HCT116 (cell line): ENCODE measurements at regions not wholly inside any gene's neighbourhood (a gene's known extent, or its start where the extent isn't known, plus 50 kb on each side); places are given as distances from the start of the nearest gene placed in this dataset.

ENCODE experiments used
- ATAC-seq: fragments of 200-7000 bp; cut with Tn5 transposase; 2 replicates; pipeline ENCODE4 v1.9.1; 2020; ENCODE audit warnings: mild to moderate bottlenecking, moderate library complexity
- BruUV-seq: library from RNA; stranded (reverse); fragments of 400-500 nt; replicated peaks from 2 replicates; lab custom pipeline; 2021; lab: Mats Ljungman, UMichigan
- CTCF ChIA-PET: fragments of 300-600 bp; sonication (Branson Sonifier 250); formaldehyde crosslinking; loops from one replicate; lab custom pipeline; 2021; ENCODE audit warnings: antibody characterized with exemption; lab: Charles Lee
- POLR2A ChIA-PET: fragments of 300-600, 350-600 bp; sonication (Branson Sonifier 250); formaldehyde crosslinking; loops from one replicate; lab custom pipeline; 2021; ENCODE audit warnings: antibody characterized with exemption; lab: Charles Lee
- RAD21 ChIA-PET, 2 experiments: fragments of 300-600 bp; sonication (Branson Sonifier 250); formaldehyde crosslinking; loops; one replicate each; lab custom pipeline; 2023; ENCODE audit warnings: low total read pairs in 2 of 2; ENCODE audit not compliant: uncharacterized antibody in 2 of 2, unreplicated experiment in 2 of 2, low non-redundant PET in 1 of 2; lab: Charles Lee
- DNase-seq: peaks from one replicate; pipeline ENCODE4 v3.0.0-alpha.2; 2010; ENCODE audit warnings: low read depth, low spot score
- H2AFZ ChIP-seq: fragments of 200-600 bp; shearing (Covaris generic), sonication (generic); 2 replicates; pipeline ENCODE4 v1.6.1; 2017; ENCODE audit warnings: low read depth, mixed run types, mixed read lengths, antibody characterized with exemption, low read length; ENCODE audit not compliant: poor library complexity, severe bottlenecking
- H3K27ac ChIP-seq: 2 replicates; pipeline ENCODE4 v1.5.1; 2012; ENCODE audit warnings: low read depth, low read length
- H3K27me3 ChIP-seq: fragments of 200-600 bp; sonication (generic); 2 replicates; pipeline ENCODE4 v1.6.1; 2016; ENCODE audit warnings: mixed run types, low read length, mixed read lengths; ENCODE audit not compliant: insufficient read depth
- H3K36me3 ChIP-seq, 2 experiments: fragments of 200-500 bp in 1 of 2; fragments of 200-600 bp in 1 of 2; sonication (Bioruptor generic) in 1 of 2; sonication (generic) in 1 of 2; 2 replicates each; pipeline versions ENCODE4 v1.5.1 to v1.6.1; 2014 to 2016; ENCODE audit warnings: low read length in 2 of 2, inconsistent platforms in 1 of 2, mixed read lengths in 1 of 2, mixed run types in 1 of 2; ENCODE audit not compliant: insufficient read depth in 2 of 2, control insufficient read depth in 1 of 2
- H3K4me1 ChIP-seq, 2 experiments: fragments of 200-600 bp in 1 of 2; sonication (generic) in 1 of 2; 2 replicates each; pipeline versions ENCODE4 v1.5.1 to v1.6.1; 2012 to 2017; ENCODE audit warnings: low read length in 2 of 2, inconsistent platforms in 1 of 2, mild to moderate bottlenecking in 1 of 2, mixed read lengths in 1 of 2, mixed run types in 1 of 2, moderate library complexity in 1 of 2; ENCODE audit not compliant: insufficient read depth in 2 of 2, control insufficient read depth in 1 of 2
- H3K4me2 ChIP-seq: fragments of 200-600 bp; sonication (generic); 2 replicates; pipeline ENCODE4 v1.6.1; 2017; ENCODE audit warnings: mixed run types, low read length, mixed read lengths
- H3K4me3 ChIP-seq, 2 experiments: fragments of 200-600 bp in 1 of 2; sonication (generic) in 1 of 2; replicated peaks in 1 of 2; 2 replicates each; pipeline ENCODE4 v1.5.1; 2011 to 2016; ENCODE audit warnings: low read length in 2 of 2, control low read depth in 1 of 2, low read depth in 1 of 2, mild to moderate bottlenecking in 1 of 2, mixed read lengths in 1 of 2, mixed run types in 1 of 2
- H3K79me2 ChIP-seq: fragments of 200-600 bp; sonication (generic); 2 replicates; pipeline ENCODE4 v1.6.1; 2017; ENCODE audit warnings: mild to moderate bottlenecking, mixed run types, low read length, moderate library complexity, mixed read lengths; ENCODE audit not compliant: insufficient read depth
- H3K9ac ChIP-seq: fragments of 200-600 bp; sonication (generic); 2 replicates; pipeline ENCODE4 v1.6.1; 2016; ENCODE audit warnings: low read length, mixed read lengths
- H3K9me2 ChIP-seq: fragments of 200-600 bp; sonication (generic), shearing (Covaris generic); 2 replicates; pipeline ENCODE4 v1.6.1; 2017; ENCODE audit warnings: mixed run types, mild to moderate bottlenecking, moderate library complexity; ENCODE audit not compliant: insufficient read depth
- H3K9me3 ChIP-seq, 2 experiments: fragments of 200-500 bp in 1 of 2; fragments of 200-600 bp in 1 of 2; sonication (Bioruptor generic) in 1 of 2; sonication (generic) in 1 of 2; 2 replicates each; pipeline ENCODE4 v1.6.1; 2014 to 2017; ENCODE audit warnings: low read length in 2 of 2, mixed read lengths in 2 of 2, inconsistent platforms in 1 of 2, low read depth in 1 of 2, mild to moderate bottlenecking in 1 of 2, mixed run types in 1 of 2, moderate library complexity in 1 of 2; ENCODE audit not compliant: control insufficient read depth in 1 of 2, insufficient read depth in 1 of 2
- H4K20me1 ChIP-seq: fragments of 200-600 bp; sonication (generic), shearing (Covaris generic); 2 replicates; pipeline ENCODE4 v1.6.1; 2017; ENCODE audit warnings: mixed run types, mild to moderate bottlenecking, moderate library complexity; ENCODE audit not compliant: insufficient read depth
- ATF3 ChIP-seq: IDR thresholded peaks from 2 replicates; pipeline ENCODE4 v1.6.1; 2012
- CEBPB ChIP-seq: IDR thresholded peaks from 2 replicates; pipeline ENCODE4 v1.6.1; 2012; ENCODE audit warnings: low read depth
- CTCF ChIP-seq, 3 experiments: fragments of 200-600 bp in 1 of 3; sonication (generic) in 1 of 3; IDR thresholded peaks in 2 of 3; conservative IDR thresholded peaks in 1 of 3; 2 replicates each; pipeline ENCODE4 v1.5.1; 2012 to 2017; ENCODE audit warnings: low read depth in 2 of 3, low read length in 2 of 3, antibody characterized with exemption in 1 of 3, borderline replicate concordance in 1 of 3, control low read depth in 1 of 3, mild to moderate bottlenecking in 1 of 3, mixed read lengths in 1 of 3, mixed run types in 1 of 3, moderate library complexity in 1 of 3; ENCODE audit not compliant: insufficient read depth in 1 of 3
- EGR1 ChIP-seq: IDR thresholded peaks from 2 replicates; pipeline ENCODE4 v1.6.1; 2012; ENCODE audit warnings: low read depth
- EZH2 ChIP-seq: fragments of 200-600 bp; sonication (generic); IDR thresholded peaks from 2 replicates; pipeline ENCODE4 v1.6.1; 2017; ENCODE audit warnings: antibody characterized with exemption, mixed run types
- FOSL1 ChIP-seq: IDR thresholded peaks from 2 replicates; pipeline ENCODE4 v1.6.1; 2012; ENCODE audit warnings: low read depth
- MAX ChIP-seq: IDR thresholded peaks from 2 replicates; pipeline ENCODE4 v1.6.1; 2012
- POLR2A ChIP-seq: IDR thresholded peaks from 2 replicates; pipeline ENCODE4 v1.7.0; 2011; ENCODE audit warnings: borderline replicate concordance; ENCODE audit not compliant: insufficient read depth, insufficient read length; ENCODE audit errors: extremely low read depth
- POLR2AphosphoS5 ChIP-seq: IDR thresholded peaks from 2 replicates; pipeline ENCODE4 v1.6.1; 2011; ENCODE audit warnings: mild to moderate bottlenecking, low read depth, low read length, moderate library complexity
- RAD21 ChIP-seq: IDR thresholded peaks from 2 replicates; pipeline ENCODE4 v1.6.1; 2012; ENCODE audit warnings: low read depth, mild to moderate bottlenecking
- REST ChIP-seq: IDR thresholded peaks from 2 replicates; pipeline ENCODE4 v1.6.1; 2012; ENCODE audit warnings: low read depth
- SIN3A ChIP-seq: IDR thresholded peaks from 2 replicates; pipeline ENCODE4 v1.6.1; 2012; ENCODE audit warnings: low read depth
- SP1 ChIP-seq: IDR thresholded peaks from 2 replicates; pipeline ENCODE4 v1.6.1; 2012; ENCODE audit warnings: low read depth
- SRF ChIP-seq: IDR thresholded peaks from 2 replicates; pipeline ENCODE4 v1.6.1; 2012; ENCODE audit warnings: low read depth
- TCF7L2 ChIP-seq: IDR thresholded peaks from 2 replicates; pipeline ENCODE4 v1.7.0; 2011; ENCODE audit warnings: borderline replicate concordance, inconsistent platforms; ENCODE audit not compliant: insufficient read depth, insufficient read length; ENCODE audit errors: extremely low read depth
- YY1 ChIP-seq: IDR thresholded peaks from 2 replicates; pipeline ENCODE4 v1.6.1; 2011; ENCODE audit warnings: low read length, low read depth, moderate library complexity, mild to moderate bottlenecking; ENCODE audit not compliant: insufficient replicate concordance; ENCODE audit errors: extremely low read depth
- ZBTB33 ChIP-seq: IDR thresholded peaks from 2 replicates; pipeline ENCODE4 v1.6.1; 2011; ENCODE audit warnings: mild to moderate bottlenecking, low read length, moderate library complexity; ENCODE audit not compliant: insufficient replicate concordance; ENCODE audit errors: extremely low read depth
- ZFX ChIP-seq: fragments of 450-650 bp; IDR thresholded peaks from 2 replicates; pipeline ENCODE4 v1.6.1; 2017
- ZNF274 ChIP-seq: fragments of 200-500 bp; sonication (Bioruptor generic); IDR thresholded peaks from 2 replicates; pipeline ENCODE4 v1.6.1; 2014; ENCODE audit warnings: mild to moderate bottlenecking, low read depth, low read length, inconsistent platforms
- intact Hi-C: fragments of 100-400 bp; cut with micrococcal nuclease; formaldehyde crosslinking; loops from 2 replicates; pipeline ENCODE4 v1.10.0; 2022

- intact Hi-C loops = no loop called here
- no peak overlapping the region for H3K4me2 ChIP-seq
- H3K79me2 ChIP-seq = no peaks in the 10 kb centered on the region
Observed at GRCh38 chr3:26920646-26921478, 298.3 kb downstream of the LRRC3B start.

More at GRCh38 chr3:26920646-26921478, 298.3 kb downstream of the LRRC3B start:
- no peaks in the 10 kb centered on the region for H4K20me1 ChIP-seq
- H3K4me3 ChIP-seq = no peak overlapping the region
- H3K36me3 ChIP-seq = no peaks in the 10 kb centered on the region
- TF ChIP-seq EGR1 = no peak
- TF ChIP-seq POLR2A = no peak
- TF ChIP-seq ZNF274 = no peak
- no peak for TF ChIP-seq ATF3
- TF ChIP-seq FOSL1 = no peak
- TF ChIP-seq POLR2AphosphoS5 = no peak
- TF ChIP-seq CEBPB = no peak
- no peak for TF ChIP-seq TCF7L2
- no peak for TF ChIP-seq ZBTB33
- TF ChIP-seq SIN3A = no peak
- no peak for TF ChIP-seq SRF
- TF ChIP-seq SP1 = no peak
- TF ChIP-seq ZFX = no peak
- TF ChIP-seq RAD21 = no peak
- TF ChIP-seq YY1 = no peak
- TF ChIP-seq CTCF (IDR thresholded peaks at IDR 0.05 in 2 of 3, conservative IDR thresholded peaks at IDR 0.05 in 1 of 3; ENCODE audit: borderline replicate concordance in 1 of 3, insufficient read depth in 1 of 3, low read depth in 2 of 3, low read length in 2 of 3) = no peak
- no peak for TF ChIP-seq EZH2
- no peak for TF ChIP-seq REST
- TF ChIP-seq MAX = no peak
- CTCF ChIA-PET = no interaction called here
- no TSS peak for BruUV-seq
- no peak overlapping the region for H3K9ac ChIP-seq
- no peaks in the 10 kb centered on the region for H3K9me2 ChIP-seq
- H2AFZ ChIP-seq = no peak overlapping the region
- RAD21 ChIA-PET = no interaction called here
- POLR2A ChIA-PET = no interaction called here
- no peaks in the 10 kb centered on the region for H3K27me3 ChIP-seq
- H3K27ac ChIP-seq = no peak overlapping the region
- DNase-seq = no peak
- H3K4me1 ChIP-seq = no peaks in the 10 kb centered on the region
- ATAC-seq = no peak
- no peaks in the 10 kb centered on the region for H3K9me3 ChIP-seq
